Stimulated activated naive CD4-positive, alpha-beta T cell (primary cell): ENCODE measurements at regions not wholly inside any gene's neighbourhood (a gene's known extent, or its start where the extent isn't known, plus 50 kb on each side); places are given as distances from the start of the nearest gene placed in this dataset.

Experiments used
- DNase-seq, 6 experiments: peaks; one replicate each; lab custom pipeline; 2025; lab: John Stamatoyannopoulos, UW

- no peak for DNase-seq
These were observed 70.8 kb upstream of the NXT1 start for GRCh38 chr20:23279836-23280235.

- DNase-seq: no peak
These were observed 72.4 kb upstream of the NXT1 start for GRCh38 chr20:23278172-23278571.

GRCh38 chr20:23277316-23277715 lies 73.3 kb upstream of the NXT1 start:
- DNase-seq: no peak

- no peak for DNase-seq
These were observed 76.8 kb upstream of the NXT1 start for GRCh38 chr20:23273776-23274175.

- no peak for DNase-seq
These were observed 78.2 kb upstream of the NXT1 start for GRCh38 chr20:23272176-23273029.

GRCh38 chr20:23270382-23270911 lies 80.1 kb upstream of the NXT1 start:
- DNase-seq: no peak

GRCh38 chr20:23269954-23270353 lies 80.6 kb upstream of the NXT1 start:
- DNase-seq: no peak

- DNase-seq: no peak
These were observed 81.7 kb upstream of the NXT1 start for GRCh38 chr20:23268792-23269354.

GRCh38 chr20:23267909-23268308 lies 82.7 kb upstream of the NXT1 start:
- DNase-seq: no peak

GRCh38 chr20:23266530-23267398 lies 83.8 kb upstream of the NXT1 start:
- DNase-seq: no peak

GRCh38 chr20:23265226-23265625 lies 85.4 kb upstream of the NXT1 start:
- DNase-seq: no peak

GRCh38 chr20:23264545-23264944 lies 86.0 kb upstream of the NXT1 start:
- no peak for DNase-seq

- no peak for DNase-seq
These were observed 90.3 kb upstream of the NXT1 start for GRCh38 chr20:23260181-23260840.

- DNase-seq: no peak
These were observed 91.9 kb upstream of the NXT1 start for GRCh38 chr20:23258747-23259121.

- DNase-seq: no peak
These were observed 92.5 kb upstream of the NXT1 start for GRCh38 chr20:23257848-23258746.

GRCh38 chr20:23257106-23257761 lies 93.4 kb upstream of the NXT1 start:
- DNase-seq: no peak

GRCh38 chr20:23255716-23256385 lies 94.7 kb upstream of the NXT1 start:
- no peak for DNase-seq

- DNase-seq: no peak
These were observed 95.5 kb upstream of the NXT1 start for GRCh38 chr20:23255106-23255505.

- DNase-seq: no peak
These were observed 96.1 kb upstream of the NXT1 start for GRCh38 chr20:23254505-23254904.

GRCh38 chr20:23254034-23254433 lies 96.6 kb upstream of the NXT1 start:
- DNase-seq: no peak
